Stimulated activated CD8-positive, alpha-beta memory T cell treated with anti-CD3 and anti-CD28 coated beads, Interleukin-12 subunit alpha, Interleukin-12 subunit beta, amount 100 ng/mL, for 24 hours (primary cell): ENCODE measurements at regions not wholly inside any gene's neighbourhood (a gene's known extent, or its start where the extent isn't known, plus 50 kb on each side); places are given as distances from the start of the nearest gene placed in this dataset.
"Not testable (repeated sequence)": the region's sequence is repeated elsewhere in the genome, so short reads cannot be mapped to it uniquely, and the experiment has no call there.

Experiments
- DNase-seq: peaks from one replicate; pipeline ENCODE4 v3.0.0-alpha.2; 2020; ENCODE audit errors: extremely low read depth

DNA sequence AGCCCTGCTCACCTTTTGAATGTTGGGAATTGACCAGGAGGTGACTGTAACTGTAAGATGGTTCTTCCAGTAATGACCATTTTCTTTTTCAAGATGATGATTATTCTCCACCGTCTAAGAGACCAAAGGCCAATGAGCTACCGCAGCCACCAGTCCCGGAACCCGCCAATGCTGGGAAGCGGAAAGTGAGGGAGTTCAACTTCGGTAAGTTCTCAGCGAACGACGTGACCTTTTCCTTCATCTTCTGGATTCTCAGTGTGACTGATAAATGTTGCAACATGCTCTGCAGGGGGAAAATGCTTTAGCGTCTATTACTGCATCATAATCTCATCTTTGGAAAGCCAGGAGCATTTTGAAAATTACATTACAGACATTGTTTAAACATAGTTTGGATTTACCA, 89.5 kb upstream of the SPDYE9 start:
- not testable (repeated sequence) for DNase-seq

DNA sequence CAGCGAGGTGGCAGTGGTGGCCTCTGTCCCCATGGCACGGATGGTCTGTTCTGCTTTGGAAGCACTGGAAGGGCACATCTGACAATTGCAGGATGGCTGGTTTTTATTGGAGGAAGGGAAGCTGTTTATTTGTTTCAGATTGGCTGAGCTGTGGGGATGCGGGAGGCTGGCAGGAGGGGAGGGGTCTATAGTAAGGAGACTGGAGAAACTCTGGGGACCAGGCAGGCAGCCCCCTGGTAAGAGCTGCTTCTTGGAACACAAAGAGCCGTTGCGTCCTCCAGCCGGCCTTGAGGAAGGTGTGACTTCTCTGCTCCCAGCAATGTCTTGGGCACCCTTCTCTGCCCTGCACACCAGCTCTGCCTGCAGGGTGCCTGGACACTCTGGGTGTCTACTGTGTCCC, 85.1 kb upstream of the SPDYE9 start:
- not testable (repeated sequence) for DNase-seq

DNA sequence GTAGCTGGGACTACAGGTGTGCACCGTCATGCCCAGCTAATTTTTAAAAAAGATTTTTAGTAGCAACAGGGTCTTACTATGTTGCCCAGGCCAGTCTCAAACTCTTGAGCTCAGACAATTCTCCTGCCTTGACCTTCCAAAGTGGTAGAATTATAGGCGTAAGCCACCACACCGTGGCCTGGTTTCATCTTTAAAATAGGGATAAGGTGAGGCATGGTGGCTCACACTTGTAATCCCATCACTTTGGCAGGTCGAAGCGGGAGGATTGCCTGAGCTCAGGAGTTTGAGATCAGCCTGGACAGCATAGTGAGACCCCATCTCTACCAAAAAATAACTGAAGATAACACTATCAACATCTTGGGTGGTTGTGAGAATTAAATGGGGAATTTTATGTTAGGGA, 84.6 kb upstream of the SPDYE9 start:
- DNase-seq: not testable (repeated sequence)

- not testable (repeated sequence) for DNase-seq
Measured at GRCh38 chr7:73166152-73166551, 80.3 kb upstream of the SPDYE9 start.

DNA sequence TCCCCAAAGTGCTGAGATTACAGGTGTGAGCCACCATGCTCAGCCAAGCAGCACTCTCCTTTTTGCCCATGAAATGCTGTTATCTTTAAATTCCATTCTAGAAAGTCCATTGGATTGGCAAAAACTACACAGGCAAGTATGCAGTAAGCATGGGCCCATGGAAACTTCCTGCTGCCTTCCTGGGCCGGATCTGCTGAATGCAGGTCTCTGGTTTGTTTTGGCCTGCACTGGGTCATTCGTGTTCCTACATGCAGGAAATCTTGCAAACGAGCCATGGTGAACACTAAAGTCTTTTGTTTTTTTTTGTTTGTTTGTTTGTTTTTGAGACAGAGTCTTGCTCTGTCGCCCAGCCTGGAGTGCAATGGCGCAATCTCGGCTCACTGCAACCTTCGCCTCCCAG, 76.8 kb upstream of the SPDYE9 start:
- not testable (repeated sequence) for DNase-seq

GRCh38 chr7:73161727-73162126, 75.9 kb upstream of the SPDYE9 start:
- not testable (repeated sequence) for DNase-seq

DNA sequence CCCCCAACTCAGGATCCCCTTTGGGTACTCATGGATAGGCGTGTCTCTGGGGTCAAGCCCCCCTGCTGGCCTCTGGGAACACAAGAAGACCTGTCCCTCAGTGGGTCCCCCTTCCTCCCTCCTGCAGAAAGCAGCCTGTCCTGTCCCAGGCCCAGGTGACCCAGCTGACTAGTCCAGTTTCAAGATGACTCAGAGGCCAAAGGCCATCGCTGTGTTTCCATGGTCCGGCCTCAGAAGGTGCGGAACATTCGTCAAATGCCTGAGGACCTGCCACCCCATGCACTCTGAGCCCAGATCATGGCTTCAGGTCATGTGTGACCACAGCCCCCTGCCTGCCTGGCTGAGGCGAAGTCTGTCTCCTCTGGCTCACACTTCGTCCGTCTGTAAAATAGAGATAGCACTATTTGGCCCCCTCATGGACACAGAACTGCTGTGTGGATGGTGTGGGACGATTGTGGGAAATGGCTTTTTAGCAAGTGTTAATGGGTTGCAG, 71.4 kb upstream of the SPDYE9 start:
- DNase-seq: not testable (repeated sequence)

DNA sequence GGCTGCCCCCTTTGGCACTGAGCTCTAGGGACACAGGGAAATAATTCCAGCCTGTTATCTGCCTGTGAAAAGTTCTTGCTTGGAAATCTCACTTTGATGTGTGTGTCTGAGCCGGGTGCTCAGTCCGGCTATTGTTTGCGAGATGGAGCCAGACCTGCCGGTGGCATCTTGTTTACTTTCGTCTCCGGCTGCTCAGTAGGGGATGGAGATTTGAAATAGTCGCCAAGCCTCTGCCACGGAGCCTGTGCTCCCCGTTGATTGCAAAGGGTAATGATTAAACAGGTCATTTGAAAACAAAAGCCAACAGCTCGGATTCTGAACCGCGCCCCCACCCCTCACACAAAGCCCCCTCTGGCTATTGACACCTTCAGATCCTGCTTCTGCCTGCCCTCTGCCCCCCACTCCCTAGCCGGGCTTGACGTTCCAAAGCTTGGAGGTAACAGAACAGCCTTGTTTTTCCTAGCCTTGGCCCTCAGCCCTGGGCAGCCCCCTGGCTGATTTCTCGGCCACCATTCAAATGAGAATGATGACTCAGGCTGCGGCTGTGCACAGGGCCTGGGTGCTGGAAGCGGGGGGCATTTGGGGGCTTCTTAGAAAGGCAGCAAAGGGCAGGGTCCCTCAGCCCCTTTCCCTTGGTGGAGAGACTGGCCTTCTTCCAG, 70.8 kb upstream of the SPDYE9 start:
- DNase-seq: not testable (repeated sequence)

DNA sequence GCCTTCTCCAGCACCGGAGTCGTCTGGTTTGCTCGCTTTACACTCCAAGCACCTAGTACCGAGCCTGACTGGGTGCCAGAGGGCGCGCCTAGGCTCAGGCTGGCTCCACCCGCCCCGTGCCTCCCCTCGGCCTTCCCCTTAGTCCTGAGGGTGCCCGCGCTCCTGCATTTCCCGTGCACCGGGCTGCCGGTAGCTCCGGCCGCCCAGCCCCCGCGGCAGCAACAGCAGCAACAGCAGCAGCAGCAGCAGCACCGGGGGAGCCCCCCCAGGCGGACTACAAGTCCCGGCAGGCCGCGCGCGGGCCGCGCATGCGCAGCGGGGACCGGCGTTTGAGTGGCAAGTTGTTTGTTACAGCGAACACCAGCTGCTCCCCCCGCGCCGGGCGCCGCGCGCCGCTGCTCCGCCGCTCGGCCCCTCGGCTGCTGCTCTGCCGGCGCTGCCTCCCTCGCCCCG, 68.8 kb upstream of the SPDYE9 start:
- DNase-seq: peak; percentile 53

DNA sequence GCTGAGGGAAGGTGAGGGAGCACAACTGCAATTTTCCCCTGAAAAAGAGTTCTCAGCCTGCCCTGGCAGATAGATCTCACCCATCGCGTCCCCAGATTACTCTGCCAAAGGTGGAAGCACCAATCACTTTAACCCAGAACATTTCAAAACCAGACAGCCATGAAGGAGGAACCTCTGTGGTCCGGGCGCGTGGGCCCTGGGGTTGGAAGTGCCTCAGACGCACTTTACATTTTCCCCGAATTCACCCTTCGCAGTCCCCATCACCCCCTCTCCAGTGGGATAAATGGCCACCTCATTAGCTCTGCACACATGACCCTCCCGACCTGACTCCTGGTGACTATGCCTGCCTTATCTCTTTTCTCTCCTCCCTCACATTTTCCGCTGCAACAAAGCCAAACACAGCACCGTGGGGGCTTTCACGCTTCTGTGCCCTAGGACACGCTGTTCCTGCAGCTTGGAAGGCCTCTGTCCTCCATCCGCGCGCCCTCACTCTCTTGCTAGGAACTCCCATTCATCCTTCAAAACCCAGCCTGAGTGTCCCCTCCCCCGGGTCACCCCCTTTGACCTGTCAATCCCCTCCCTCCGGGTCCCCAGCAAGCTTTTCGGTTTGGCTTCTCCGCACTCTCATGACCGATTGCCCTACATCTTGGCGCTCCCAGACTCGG, 68.2 kb upstream of the SPDYE9 start:
- not testable (repeated sequence) for DNase-seq

GRCh38 chr7:73148570-73148969, 62.7 kb upstream of the SPDYE9 start:
- not testable (repeated sequence) for DNase-seq

DNA sequence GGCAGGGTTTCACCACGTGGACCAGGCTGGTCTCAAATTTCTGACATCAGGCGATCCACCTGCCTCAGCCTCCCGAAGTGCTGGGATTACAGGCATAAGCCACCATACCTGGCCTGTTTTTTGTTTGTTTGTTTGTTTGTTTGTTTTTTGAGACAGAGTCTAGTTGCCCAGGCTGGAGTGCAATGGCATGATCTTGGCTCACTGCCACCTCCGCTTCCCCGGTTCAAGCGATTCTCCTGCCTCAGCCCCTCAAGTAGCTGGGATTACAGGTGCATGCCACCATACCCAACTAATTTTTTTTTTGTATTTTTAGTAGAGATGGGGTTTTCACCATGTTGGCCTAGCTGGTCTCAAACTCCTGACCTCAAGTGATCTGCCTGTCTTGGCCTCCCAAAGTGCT, 61.8 kb upstream of the SPDYE9 start:
- DNase-seq: not testable (repeated sequence)

DNA sequence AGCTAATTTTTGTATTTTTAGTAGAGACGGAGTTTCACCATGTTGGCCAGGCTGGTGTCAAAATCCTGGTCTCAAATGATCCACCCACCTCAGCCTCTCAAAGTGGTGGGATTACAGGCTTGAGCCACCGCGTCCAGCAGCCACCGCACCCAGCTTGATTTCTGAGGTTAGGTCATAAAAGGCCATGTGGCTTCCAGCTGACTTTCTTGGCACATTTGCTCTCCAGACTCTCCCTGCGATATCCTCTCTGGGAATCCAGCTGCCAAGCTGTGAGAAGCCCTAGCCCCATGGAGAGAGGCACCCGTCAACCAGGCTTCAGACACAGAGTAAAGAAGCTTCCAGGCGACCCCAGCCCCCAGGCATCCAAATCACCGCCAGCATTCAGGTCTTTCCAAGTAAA, 58.2 kb upstream of the SPDYE9 start:
- not testable (repeated sequence) for DNase-seq

DNA sequence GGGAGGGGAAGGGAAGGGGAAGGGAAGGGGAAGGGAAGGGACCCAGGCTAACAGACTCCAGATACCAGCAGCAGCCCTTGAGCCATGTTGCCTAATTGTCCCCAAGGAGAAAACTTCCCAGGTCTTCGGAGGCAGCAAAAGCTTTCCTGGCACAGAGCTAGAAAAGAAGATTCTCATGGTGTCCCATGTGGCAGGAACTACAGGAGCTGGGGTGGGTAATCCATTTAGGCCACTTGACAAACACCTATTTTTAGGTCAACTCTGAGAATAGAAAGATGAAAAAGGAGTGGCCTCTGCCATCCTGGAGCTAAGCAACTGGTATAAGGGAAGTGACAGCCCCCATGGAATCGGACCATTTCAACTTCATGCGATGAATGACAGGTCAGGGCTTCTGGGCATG, 52.1 kb upstream of the SPDYE9 start:
- not testable (repeated sequence) for DNase-seq
